Progenitor cell of endocrine pancreas (in vitro differentiated cells): ENCODE measurements at regions not wholly inside any gene's neighbourhood (a gene's known extent, or its start where the extent isn't known, plus 50 kb on each side); places are given as distances from the start of the nearest gene placed in this dataset.

Source experiments
- DNase-seq: peaks from one replicate; pipeline ENCODE4 v3.0.0; 2021; ENCODE audit warnings: low spot score; ENCODE audit not compliant: unreplicated experiment
- H3K27ac Mint-ChIP-seq: 2 replicates; pipeline ENCODE4 v1.8.0; 2021; ENCODE audit warnings: mild to moderate bottlenecking, moderate library complexity, mixed read lengths
- H3K27me3 Mint-ChIP-seq: 2 replicates; pipeline ENCODE4 v1.8.0; 2021; ENCODE audit warnings: mixed read lengths
- H3K36me3 Mint-ChIP-seq: 2 replicates; pipeline ENCODE4 v1.8.0; 2022; ENCODE audit warnings: mixed read lengths; ENCODE audit not compliant: insufficient read depth
- H3K4me1 Mint-ChIP-seq: 2 replicates; pipeline ENCODE4 v1.8.0; 2021; ENCODE audit warnings: low read depth, mixed read lengths
- H3K4me3 Mint-ChIP-seq: 2 replicates; pipeline ENCODE4 v1.8.0; 2021; ENCODE audit warnings: low read depth, mild to moderate bottlenecking, moderate library complexity, mixed read lengths
- H3K9me3 Mint-ChIP-seq: 2 replicates; pipeline ENCODE4 v1.8.0; 2021; ENCODE audit warnings: low read depth, mixed read lengths
- TF ChIP-seq, protein P1 (sequence below): fragments of 200-600 bp; sonication (generic); IDR thresholded peaks from one replicate; pipeline ENCODE4 v1.5.0; 2021; ENCODE audit warnings: antibody characterized with exemption, mild to moderate bottlenecking; ENCODE audit not compliant: unreplicated experiment

DNA sequence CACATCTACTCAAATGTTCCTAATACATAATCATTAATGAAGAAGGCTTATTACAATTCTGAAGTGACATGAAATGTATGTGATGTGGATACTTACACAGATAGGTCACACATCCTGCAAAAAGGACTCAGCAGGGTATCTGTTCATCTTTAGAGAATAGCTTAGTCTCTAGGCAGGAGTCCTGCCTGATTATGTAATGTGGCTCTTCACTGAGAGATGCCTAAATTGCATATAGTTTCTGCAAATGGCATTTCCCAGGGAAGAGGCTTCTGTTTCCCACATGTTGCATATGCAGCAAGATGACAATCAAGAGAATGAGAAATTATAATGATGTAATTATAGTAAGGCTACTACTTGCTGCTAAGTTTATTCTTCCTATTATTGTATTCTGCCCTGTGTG lies 58.8 kb upstream of the SLC36A4 start:
- no peaks in the 10 kb centered on the region for H3K27me3 Mint-ChIP-seq
- H3K4me3 Mint-ChIP-seq, result no peak overlapping the region
- H3K27ac Mint-ChIP-seq, result no peak overlapping the region
- no peak for DNase-seq
- TF ChIP-seq, protein P1, sequence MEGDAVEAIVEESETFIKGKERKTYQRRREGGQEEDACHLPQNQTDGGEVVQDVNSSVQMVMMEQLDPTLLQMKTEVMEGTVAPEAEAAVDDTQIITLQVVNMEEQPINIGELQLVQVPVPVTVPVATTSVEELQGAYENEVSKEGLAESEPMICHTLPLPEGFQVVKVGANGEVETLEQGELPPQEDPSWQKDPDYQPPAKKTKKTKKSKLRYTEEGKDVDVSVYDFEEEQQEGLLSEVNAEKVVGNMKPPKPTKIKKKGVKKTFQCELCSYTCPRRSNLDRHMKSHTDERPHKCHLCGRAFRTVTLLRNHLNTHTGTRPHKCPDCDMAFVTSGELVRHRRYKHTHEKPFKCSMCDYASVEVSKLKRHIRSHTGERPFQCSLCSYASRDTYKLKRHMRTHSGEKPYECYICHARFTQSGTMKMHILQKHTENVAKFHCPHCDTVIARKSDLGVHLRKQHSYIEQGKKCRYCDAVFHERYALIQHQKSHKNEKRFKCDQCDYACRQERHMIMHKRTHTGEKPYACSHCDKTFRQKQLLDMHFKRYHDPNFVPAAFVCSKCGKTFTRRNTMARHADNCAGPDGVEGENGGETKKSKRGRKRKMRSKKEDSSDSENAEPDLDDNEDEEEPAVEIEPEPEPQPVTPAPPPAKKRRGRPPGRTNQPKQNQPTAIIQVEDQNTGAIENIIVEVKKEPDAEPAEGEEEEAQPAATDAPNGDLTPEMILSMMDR, result no peak
- H3K36me3 Mint-ChIP-seq, result peaks cover 3% of the 10 kb centered on the region
- H3K9me3 Mint-ChIP-seq, result peaks cover 21% of the 10 kb centered on the region
- peaks cover 3% of the 10 kb centered on the region for H3K4me1 Mint-ChIP-seq

DNA sequence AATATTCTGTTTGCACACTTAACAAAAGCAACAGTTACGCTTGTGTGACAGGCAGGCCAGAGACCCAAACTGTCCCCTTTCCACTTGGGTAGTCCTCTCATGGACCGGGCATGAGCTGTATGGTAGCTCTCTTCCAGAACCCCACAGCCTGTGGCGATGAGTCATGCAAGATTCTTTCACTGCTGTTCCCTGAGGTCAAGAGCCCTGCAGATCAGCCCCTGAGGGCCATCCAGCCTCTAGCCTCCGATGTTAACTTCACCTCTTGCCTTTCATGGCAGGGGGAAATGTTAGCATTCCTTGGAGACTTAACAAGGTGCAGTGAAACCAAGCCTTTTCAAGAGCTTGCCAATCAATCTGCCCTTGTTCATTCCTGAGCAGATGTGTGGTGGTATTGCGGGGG lies 63.2 kb upstream of the DEUP1 start:
- no peak for DNase-seq
- peaks cover 3% of the 10 kb centered on the region for H3K4me1 Mint-ChIP-seq
- H3K36me3 Mint-ChIP-seq, result peaks cover 4% of the 10 kb centered on the region
- peaks cover 12% of the 10 kb centered on the region for H3K9me3 Mint-ChIP-seq
- no peak overlapping the region for H3K27ac Mint-ChIP-seq
- H3K4me3 Mint-ChIP-seq, result no peak overlapping the region
- TF ChIP-seq, protein P1, result no peak
- no peaks in the 10 kb centered on the region for H3K27me3 Mint-ChIP-seq

DNA sequence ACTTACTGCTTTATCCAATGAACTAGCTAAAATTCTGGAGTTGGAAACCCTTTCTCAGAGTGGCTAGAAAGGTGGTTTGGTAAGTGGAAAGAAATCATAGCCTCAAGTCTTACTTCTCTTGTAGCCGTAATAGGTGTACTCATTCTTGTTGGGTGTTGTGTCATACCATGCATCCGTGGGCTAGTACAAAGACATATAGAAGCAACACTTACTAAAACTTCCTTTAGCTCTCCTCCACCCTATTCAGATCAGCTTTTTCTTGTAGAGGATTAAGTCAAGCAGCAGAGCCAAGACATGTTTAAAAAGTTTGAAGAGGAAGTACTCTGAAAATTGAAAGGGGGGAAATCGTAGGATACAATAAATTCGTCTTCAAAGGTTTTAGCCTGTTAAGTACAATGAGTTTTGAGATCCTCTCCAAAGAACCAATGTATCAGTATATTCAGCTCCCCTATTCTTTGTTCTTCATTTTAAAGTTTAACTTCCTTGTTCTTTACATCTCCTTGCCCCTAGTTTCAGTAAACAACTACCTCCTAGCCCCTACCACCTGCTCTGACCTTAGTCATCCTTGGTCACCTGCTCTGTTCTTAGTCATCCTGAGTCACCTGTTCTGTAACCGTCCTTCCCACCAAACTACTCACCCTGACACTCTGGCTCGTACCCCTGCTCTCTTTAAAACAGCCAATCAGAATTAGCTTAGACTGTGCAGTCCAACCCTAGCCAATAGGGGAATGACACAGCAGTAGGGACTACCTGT lies 62.1 kb upstream of the DEUP1 start:
- no peak for DNase-seq
- TF ChIP-seq, protein P1, result no peak
- H3K36me3 Mint-ChIP-seq, result peaks cover 4% of the 10 kb centered on the region
- no peaks in the 10 kb centered on the region for H3K27me3 Mint-ChIP-seq
- no peak overlapping the region for H3K4me3 Mint-ChIP-seq
- peaks cover 3% of the 10 kb centered on the region for H3K4me1 Mint-ChIP-seq
- H3K27ac Mint-ChIP-seq, result no peak overlapping the region
- H3K9me3 Mint-ChIP-seq, result peaks cover 9% of the 10 kb centered on the region

DNA sequence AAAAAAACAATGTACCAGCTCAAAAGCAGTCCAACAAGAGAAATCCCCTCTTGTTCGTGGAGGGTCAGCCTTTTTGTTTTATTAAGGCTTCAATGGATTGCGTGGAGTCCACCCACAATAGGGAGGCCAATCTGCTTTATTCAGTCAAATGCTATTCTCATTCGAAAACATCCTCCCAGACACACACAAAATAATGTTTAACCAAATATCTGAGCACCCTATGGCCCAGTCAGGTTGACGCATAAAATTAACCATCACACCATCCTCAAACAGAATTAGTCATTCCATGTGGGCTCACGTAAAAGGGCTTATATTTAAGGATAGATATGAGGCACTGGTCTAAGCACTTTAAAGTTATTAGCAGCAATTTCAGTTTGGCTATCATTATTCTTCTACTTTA lies 58.9 kb upstream of the DEUP1 start:
- peaks cover 9% of the 10 kb centered on the region for H3K9me3 Mint-ChIP-seq
- H3K27ac Mint-ChIP-seq, result no peak overlapping the region
- TF ChIP-seq, protein P1, result no peak
- H3K36me3 Mint-ChIP-seq, result peaks cover 4% of the 10 kb centered on the region
- H3K27me3 Mint-ChIP-seq, result no peaks in the 10 kb centered on the region
- no peak for DNase-seq
- H3K4me3 Mint-ChIP-seq, result no peak overlapping the region
- peaks cover 6% of the 10 kb centered on the region for H3K4me1 Mint-ChIP-seq

DNA sequence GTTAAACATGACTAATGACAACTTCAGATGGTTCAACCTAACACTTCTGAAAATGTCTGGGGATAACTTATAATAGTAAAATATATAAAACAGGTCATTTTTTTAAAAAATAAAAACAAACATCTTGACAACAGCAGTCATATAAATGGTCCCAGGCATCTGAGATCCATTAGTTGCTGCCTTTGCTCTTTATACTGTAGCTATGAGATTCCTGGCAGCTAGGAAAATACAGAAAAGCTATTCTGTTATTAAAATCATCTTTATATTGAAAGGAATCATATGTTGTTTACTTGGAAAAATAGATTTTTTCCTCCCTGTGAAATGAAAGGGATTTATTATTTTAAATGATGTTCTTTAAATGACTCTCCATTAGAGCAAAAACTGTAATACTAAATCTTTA lies 55.7 kb upstream of the DEUP1 start:
- Mint-ChIP-seq H3K4me1 (peaks cover 16% of the 10 kb centered on the region), H3K9me3 (no peaks in the 10 kb centered on the region), H3K4me3 (no peak overlapping the region), H3K36me3 (no peaks in the 10 kb centered on the region), H3K27ac (no peak overlapping the region), H3K27me3 (no peaks in the 10 kb centered on the region)
- TF ChIP-seq, protein P1, result no peak
- no peak for DNase-seq
